ENCODE measurements at regions not wholly inside any gene's neighbourhood (a gene's known extent, or its start where the extent isn't known, plus 50 kb on each side); places are given as distances from the start of the nearest gene placed in this dataset.

GRCh38 chr9:87271696-87272477, 225.8 kb upstream of the DAPK1 start:
- TF ChIP-seq, protein P1, sequence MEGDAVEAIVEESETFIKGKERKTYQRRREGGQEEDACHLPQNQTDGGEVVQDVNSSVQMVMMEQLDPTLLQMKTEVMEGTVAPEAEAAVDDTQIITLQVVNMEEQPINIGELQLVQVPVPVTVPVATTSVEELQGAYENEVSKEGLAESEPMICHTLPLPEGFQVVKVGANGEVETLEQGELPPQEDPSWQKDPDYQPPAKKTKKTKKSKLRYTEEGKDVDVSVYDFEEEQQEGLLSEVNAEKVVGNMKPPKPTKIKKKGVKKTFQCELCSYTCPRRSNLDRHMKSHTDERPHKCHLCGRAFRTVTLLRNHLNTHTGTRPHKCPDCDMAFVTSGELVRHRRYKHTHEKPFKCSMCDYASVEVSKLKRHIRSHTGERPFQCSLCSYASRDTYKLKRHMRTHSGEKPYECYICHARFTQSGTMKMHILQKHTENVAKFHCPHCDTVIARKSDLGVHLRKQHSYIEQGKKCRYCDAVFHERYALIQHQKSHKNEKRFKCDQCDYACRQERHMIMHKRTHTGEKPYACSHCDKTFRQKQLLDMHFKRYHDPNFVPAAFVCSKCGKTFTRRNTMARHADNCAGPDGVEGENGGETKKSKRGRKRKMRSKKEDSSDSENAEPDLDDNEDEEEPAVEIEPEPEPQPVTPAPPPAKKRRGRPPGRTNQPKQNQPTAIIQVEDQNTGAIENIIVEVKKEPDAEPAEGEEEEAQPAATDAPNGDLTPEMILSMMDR (conservative IDR thresholded peaks at IDR 0.05) = no peak

More at GRCh38 chr9:87271696-87272477, 225.8 kb upstream of the DAPK1 start:
- Histone ChIP-seq H3K9me3 (ENCODE audit: control insufficient read depth, low read depth, low read length) (no peaks in the 10 kb centered on the region), H2BK120ac (ENCODE audit: low read depth, low read length, poor library complexity, severe bottlenecking) (no peak overlapping the region), H4K5ac (ENCODE audit: insufficient read length, low read depth, low read length) (no peak overlapping the region), H2BK5ac (ENCODE audit: insufficient read length, low read length) (no peak overlapping the region), H3K4me1 (ENCODE audit: insufficient read depth, low read length) (no peaks in the 10 kb centered on the region), H2AK5ac (ENCODE audit: insufficient read length, low read length) (no peak overlapping the region), H3T11ph (ENCODE audit: low read length) (no peak overlapping the region), H3K27ac (ENCODE audit: insufficient read length, low read depth, low read length) (no peak overlapping the region), H3K14ac (ENCODE audit: insufficient read depth, low read length) (no peak overlapping the region), H4K20me1 (ENCODE audit: control insufficient read depth, insufficient read depth, insufficient read length) (no peaks in the 10 kb centered on the region), H3K4me2 (ENCODE audit: insufficient read depth, insufficient read length, low read length) (no peak overlapping the region), H3K79me1 (ENCODE audit: insufficient read depth, low read depth, low read length, poor library complexity, severe bottlenecking) (no peaks in the 10 kb centered on the region), H3K23ac (ENCODE audit: insufficient read length, low read depth, low read length) (no peak overlapping the region), H3K4ac (ENCODE audit: low read depth, low read length) (no peak overlapping the region), H3K18ac (ENCODE audit: insufficient read length, low read depth, low read length) (no peak overlapping the region), H2BK12ac (ENCODE audit: insufficient read length, low read depth, low read length) (no peak overlapping the region), H3K56ac (ENCODE audit: insufficient read length, low read depth, low read length) (no peak overlapping the region), H2AFZ (ENCODE audit: low read length) (no peak overlapping the region), H3K27me3 (ENCODE audit: insufficient read depth, low read length) (no peaks in the 10 kb centered on the region), H3K23me2 (ENCODE audit: insufficient read length, low read depth, low read length, poor library complexity, severe bottlenecking) (no peaks in the 10 kb centered on the region), H3K9ac (ENCODE audit: extremely low read depth, insufficient read length, low read length) (no peak overlapping the region), H2BK20ac (ENCODE audit: low read depth, low read length, poor library complexity, severe bottlenecking) (no peak overlapping the region), H4K91ac (ENCODE audit: insufficient read length, low read depth, low read length) (no peak overlapping the region), H4K8ac (replicated peaks; ENCODE audit: insufficient read length, low read depth, low read length) (no peak overlapping the region), H3K79me2 (ENCODE audit: insufficient read depth, low read length) (no peaks in the 10 kb centered on the region), H2BK15ac (ENCODE audit: low read depth, low read length) (no peak overlapping the region)
- no CpG with 5 or more reads among the region's 4 CpGs for WGBS (ENCODE audit: extremely low coverage, insufficient read length, low lambda C conversion rate)
- Mint-ChIP-seq H3K36me3 (ENCODE audit: insufficient read depth in 1 of 3, low read depth in 3 of 3) (no peaks in the 10 kb centered on the region), H3K9me3 (no peaks in the 10 kb centered on the region), H3K27ac (no peak overlapping the region), H3K4me1 (peaks cover 7 to 9% of the 10 kb centered on the region in 2 experiments), H3K4me3 (no peak overlapping the region), H3K27me3 (ENCODE audit: low read depth) (peaks cover 1% of the 10 kb centered on the region)
- DNase-seq = no peak
